G401.6 (cell line): ENCODE measurements at regions not wholly inside any gene's neighbourhood (a gene's known extent, or its start where the extent isn't known, plus 50 kb on each side); places are given as distances from the start of the nearest gene placed in this dataset.
"Not testable (repeated sequence)": the region's sequence is repeated elsewhere in the genome, so short reads cannot be mapped to it uniquely, and the experiment has no call there.

Experiments
- FAIRE-seq: peaks from 2 replicates; lab custom pipeline; 2012; peaks lifted over from hg19 to GRCh38; lab: Jason Lieb, UNC

- no peak for FAIRE-seq
These were observed 153.7 kb upstream of the ADCY2 start for GRCh38 chr5:7242118-7242710.

- FAIRE-seq, result no peak
These were observed 151.7 kb upstream of the ADCY2 start for GRCh38 chr5:7244208-7244607.

GRCh38 chr5:7245121-7245651, 150.8 kb upstream of the ADCY2 start:
- FAIRE-seq, result no peak

DNA sequence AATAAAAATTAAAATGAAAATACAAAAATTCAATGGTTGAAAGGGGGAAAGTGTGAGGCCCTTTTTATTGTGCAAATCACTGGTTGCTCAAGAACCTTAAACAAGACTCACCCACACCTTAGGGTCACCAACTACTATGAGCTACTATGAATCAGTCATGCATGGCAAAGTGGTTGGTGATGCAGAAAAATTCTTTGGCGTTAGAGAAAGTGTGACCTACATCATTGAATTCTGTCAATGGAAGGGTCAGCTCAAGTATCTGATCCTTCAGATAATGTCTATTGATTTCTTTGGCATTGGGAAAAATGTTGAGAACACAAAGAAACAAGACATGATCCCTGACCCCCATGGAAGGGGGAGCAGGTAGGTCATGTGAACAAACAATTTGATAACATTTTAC, 149.7 kb upstream of the ADCY2 start:
- FAIRE-seq, result no peak

GRCh38 chr5:7250004-7250403, 145.9 kb upstream of the ADCY2 start:
- FAIRE-seq, result no peak

DNA sequence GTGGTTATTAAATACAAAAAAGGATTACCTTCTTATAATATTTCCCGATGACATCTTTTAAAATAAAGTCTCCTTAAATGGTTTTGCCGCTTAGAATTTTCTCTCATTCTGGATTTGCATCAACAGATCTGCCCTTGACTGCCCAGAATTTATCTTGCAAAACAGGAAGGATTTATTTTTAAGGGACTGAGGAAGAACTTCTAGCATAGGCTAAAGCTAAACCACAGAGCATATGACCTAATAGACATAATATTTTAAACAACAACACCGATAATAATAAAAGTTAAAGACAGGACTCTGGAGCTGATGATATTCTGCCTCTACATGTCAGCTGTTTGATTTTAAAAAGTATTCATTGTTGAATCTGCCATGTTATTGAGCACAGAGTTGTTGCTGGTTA, 145.3 kb upstream of the ADCY2 start:
- no peak for FAIRE-seq

GRCh38 chr5:7251132-7251531, 144.8 kb upstream of the ADCY2 start:
- no peak for FAIRE-seq

DNA sequence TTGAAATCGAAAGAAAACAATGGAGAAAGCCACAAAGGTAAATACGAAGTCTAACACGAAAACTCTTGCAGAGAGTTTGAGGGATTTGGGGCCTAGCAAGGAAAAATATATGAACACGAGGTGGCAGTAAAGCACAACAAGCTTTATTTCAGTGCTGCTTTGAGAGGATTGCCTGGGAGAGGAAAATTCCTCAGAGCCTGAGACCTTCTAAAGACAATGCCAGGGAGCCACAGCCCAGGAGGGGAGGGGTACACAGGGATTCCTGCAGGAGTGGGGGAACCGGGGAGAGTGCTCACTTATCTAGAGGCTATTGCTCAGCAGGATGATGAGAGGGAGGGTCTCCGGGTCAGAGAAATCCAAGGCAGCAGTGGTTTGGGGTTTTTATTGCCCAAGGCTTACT, 134.9 kb upstream of the ADCY2 start:
- FAIRE-seq, result no peak

- FAIRE-seq, result no peak
These were observed 134.0 kb upstream of the ADCY2 start for GRCh38 chr5:7261900-7262299.

DNA sequence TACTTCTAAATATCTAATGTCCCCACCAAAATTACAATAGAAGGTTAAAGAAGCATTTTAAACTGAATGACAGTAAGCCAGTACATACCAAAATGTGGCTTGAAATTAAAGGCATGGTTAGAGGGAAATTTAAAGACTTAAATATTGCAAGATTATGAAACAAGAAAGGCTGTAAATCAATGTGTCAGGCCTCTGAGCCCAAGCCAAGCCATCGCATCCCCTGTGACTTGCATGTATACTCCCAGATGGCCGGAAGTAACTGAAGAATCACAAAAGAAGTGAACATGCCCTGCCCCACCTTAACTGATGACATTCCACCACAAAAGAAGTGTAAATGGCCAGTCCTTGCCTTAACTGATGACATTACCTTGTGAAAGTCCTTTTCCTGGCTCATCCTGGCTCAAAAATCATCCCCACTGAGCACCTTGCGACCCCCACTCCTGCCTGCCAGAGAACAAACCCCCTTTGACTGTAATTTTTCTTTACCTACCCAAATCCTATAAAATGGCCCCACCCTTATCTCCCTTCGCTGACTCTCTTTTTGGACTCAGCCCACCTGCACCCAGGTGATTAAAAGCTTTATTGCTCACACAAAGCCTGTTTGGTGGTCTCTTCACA, 132.4 kb upstream of the ADCY2 start:
- not testable (repeated sequence) for FAIRE-seq

DNA sequence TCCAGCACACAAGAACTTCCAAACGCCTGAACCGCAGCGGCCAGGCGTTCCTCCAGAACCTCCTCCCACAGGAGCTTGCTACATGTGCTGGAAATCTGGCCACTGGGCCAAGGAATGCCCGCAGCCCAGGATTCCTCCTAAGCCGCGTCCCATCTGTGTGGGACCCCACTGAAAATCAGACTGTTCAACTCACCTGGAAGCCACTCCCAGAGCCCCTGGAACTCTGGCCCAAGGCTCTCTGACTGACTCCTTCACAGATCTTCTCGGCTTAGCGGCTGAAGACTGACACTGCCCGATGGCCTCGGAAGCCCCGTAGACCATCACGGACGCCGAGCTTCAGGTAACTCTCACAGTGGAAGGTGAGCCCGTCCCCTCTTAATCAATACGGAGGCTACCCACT, 130.2 kb upstream of the ADCY2 start:
- not testable (repeated sequence) for FAIRE-seq

- FAIRE-seq, result not testable (repeated sequence)
These were observed 127.2 kb upstream of the ADCY2 start for GRCh38 chr5:7268722-7269121.

GRCh38 chr5:7269591-7270274, 126.2 kb upstream of the ADCY2 start:
- FAIRE-seq, result no peak

GRCh38 chr5:7271435-7272084, 124.4 kb upstream of the ADCY2 start:
- FAIRE-seq, result no peak

DNA sequence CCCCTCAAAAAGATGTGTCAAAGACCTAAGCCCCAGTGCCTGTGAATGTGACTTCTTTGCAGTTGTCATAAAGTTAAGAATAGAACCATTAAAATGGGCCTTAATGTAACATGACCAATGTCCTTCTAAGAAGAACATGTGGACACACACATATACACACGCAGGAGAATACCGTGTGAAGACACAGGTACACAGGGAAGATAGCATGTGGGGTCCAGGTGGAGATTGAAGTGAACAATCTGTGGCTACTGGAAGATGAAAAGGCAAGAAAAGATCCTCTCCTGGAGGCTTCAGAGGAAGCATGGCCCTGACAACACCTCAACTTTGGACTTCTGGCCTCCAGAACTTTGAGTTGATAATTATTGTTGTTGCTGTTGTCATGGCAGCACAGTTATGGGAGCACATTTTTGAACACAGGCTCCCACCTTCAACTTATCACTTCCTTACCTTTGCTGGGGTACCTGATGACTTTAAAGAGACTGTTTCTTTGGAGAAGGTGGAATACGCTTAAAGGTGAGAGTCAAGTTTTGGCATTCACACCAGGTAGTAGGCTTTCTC, 123.5 kb upstream of the ADCY2 start:
- no peak for FAIRE-seq

GRCh38 chr5:7274203-7274602, 121.7 kb upstream of the ADCY2 start:
- no peak for FAIRE-seq

DNA sequence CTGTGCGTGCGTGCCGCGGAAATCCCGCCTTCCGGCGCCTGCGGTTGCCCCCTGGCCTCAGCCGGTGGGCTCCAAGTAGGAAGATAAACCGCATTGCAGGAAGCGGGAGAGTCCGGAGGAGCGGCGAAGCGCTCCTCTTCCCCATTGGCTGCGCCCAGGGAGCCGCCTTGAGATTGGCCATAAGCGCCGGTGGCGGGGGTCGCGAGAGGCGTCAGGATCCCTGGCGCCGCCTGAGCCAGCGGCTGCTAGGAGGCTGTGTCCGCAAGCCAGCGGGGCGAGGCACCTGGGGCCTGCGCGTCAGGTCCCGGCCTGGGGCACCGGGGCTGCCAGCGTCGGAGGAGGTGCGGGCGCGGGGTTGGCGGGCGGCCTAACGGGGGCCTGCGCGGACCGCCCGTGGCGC, 106.3 kb upstream of the ADCY2 start:
- FAIRE-seq, result not testable (repeated sequence)

DNA sequence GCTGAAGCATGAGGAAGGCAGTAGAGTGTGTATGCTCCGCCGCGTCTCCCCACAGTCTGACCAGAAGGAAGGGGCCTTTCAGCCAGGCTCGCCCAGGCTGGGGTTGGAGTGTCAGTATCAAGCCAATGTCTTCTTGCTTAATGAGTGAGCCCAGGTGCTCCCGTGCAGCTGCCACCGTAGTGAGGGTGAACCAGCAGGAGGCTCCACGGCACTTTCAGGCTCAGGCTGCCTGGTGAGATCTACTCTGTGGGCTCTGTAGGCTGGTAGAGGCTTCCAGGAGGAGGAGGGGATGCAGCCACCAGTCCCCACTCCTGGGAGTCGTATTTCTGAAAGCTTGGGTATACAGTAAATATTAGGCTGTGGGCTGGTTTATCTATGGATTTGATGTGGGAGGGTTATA, 98.1 kb upstream of the ADCY2 start:
- FAIRE-seq, result not testable (repeated sequence)

DNA sequence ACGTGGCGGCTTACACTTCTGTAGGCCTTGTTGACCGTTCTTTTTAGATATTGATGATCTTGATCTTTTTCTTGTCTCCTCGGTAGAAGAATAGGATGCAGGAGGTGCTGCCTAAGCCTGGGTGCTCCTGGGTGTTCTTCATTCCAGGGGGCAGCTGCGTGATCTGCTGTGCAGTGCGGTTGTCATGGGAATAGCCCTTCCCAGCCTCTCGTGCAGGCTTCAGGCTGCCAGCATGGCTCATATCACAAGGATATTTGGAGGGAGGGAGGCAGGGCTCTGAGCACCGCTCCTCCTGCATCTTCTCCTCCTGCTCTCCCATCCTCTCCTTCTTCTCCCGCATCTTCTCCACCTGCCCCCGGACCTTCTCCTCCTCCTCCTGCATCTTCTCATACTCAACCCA, 96.2 kb upstream of the ADCY2 start:
- FAIRE-seq, result not testable (repeated sequence)

DNA sequence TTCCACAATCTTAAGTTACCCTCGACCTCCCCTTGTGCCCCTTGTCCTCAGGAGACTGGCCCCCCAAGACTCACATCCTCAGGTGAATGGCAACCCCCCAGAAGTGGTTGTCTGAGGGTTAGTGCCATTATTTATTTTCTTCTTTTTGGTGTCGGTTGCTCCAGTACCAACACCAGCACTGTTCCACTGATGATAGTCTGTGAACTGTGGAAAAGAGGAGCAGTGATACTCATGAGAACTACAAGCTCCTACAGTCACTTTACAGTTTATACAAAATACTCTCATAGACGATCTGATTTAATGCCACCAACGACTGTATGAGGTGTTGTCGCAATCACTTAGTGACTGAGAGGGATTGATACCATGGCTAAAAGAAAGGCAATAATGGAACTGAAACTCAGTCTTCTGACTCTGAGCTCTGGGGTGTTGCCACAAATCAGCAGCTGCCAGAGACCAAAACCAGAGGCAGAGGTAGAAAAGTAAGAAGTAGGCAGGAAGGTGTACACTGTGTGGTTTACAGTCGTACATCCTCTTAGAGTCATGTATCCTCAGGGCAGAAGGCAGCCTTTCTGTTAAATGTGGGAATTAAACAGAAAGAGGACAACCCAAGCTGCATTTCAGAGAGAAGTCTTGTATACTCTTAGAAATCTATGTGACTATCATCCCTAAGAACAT, 90.8 kb upstream of the ADCY2 start:
- FAIRE-seq, result not testable (repeated sequence)

DNA sequence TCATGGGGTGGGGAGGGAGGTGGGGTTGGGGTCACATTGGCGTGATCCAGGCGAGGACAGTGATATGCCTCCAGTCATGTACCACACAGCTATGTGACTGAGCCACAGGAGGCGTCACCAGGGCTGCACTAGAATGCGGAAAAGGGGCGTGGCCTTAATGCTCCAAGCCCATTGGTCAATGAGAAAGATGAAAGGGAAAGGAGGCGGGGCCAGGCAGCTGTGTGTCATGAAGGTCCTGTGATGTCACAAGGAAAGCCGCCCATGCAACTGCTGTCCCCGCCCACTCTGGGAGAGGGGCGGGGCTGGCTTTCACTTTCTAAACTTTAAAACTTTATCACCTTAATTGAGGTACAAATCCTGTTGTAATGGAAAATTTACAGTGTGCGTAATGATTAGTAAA, 89.4 kb upstream of the ADCY2 start:
- not testable (repeated sequence) for FAIRE-seq

DNA sequence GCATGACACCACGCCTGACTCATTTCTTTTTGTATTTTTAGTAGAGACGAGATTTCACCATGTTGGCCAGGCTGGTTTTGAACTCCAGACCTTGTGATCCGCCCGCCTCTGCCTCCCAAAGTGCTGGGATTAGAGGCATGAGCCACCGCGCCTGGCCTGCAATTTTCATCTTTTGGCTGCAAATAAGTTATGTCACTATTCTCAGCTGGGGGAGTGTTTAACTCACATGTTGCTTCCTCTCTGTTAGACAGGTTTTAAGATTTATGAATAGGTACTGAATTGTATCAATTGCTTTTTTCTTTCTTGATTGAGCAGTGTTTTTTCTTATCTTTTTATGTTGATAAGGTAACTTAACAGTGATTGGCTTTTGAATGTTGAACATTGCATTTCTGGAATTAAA, 88.2 kb upstream of the ADCY2 start:
- not testable (repeated sequence) for FAIRE-seq
